NT2/D1 (cell line): ENCODE measurements at regions not wholly inside any gene's neighbourhood (a gene's known extent, or its start where the extent isn't known, plus 50 kb on each side); places are given as distances from the start of the nearest gene placed in this dataset.
A peak's percentile ranks its signal among the peaks of the same experiment; 100 is the strongest.
"Not testable (repeated sequence)": the region's sequence is repeated elsewhere in the genome, so short reads cannot be mapped to it uniquely, and the experiment has no call there.

ENCODE experiments used
- DNase-seq: peaks from one replicate; pipeline ENCODE4 v3.0.0-alpha.2; 2011; ENCODE audit warnings: low read depth, low spot score
- H3K27me3 ChIP-seq: 2 replicates; pipeline ENCODE4 v1.6.0; 2011; ENCODE audit warnings: mild to moderate bottlenecking; ENCODE audit not compliant: insufficient read length, insufficient read depth
- H3K36me3 ChIP-seq: 2 replicates; pipeline ENCODE4 v1.6.1; 2011; ENCODE audit warnings: mild to moderate bottlenecking, low read length, mixed read lengths; ENCODE audit not compliant: insufficient read depth, insufficient read length
- H3K4me1 ChIP-seq: 2 replicates; pipeline ENCODE4 v1.5.1; 2011; ENCODE audit not compliant: insufficient read depth, insufficient read length
- H3K4me3 ChIP-seq: 2 replicates; pipeline ENCODE4 v1.5.1; 2011; ENCODE audit warnings: low read depth; ENCODE audit not compliant: insufficient read length
- H3K9ac ChIP-seq: 2 replicates; pipeline ENCODE4 v1.6.0; 2011; ENCODE audit warnings: low read depth; ENCODE audit not compliant: insufficient read length
- H3K9me3 ChIP-seq: 2 replicates; pipeline ENCODE4 v1.5.1; 2011; ENCODE audit warnings: mild to moderate bottlenecking, low read length; ENCODE audit not compliant: insufficient read depth
- SUZ12 ChIP-seq: IDR thresholded peaks from 2 replicates; pipeline ENCODE4 v1.6.1; 2011; ENCODE audit not compliant: insufficient read length, insufficient read depth; ENCODE audit errors: extremely low read depth
- YY1 ChIP-seq: IDR thresholded peaks from 2 replicates; pipeline ENCODE4 v1.6.1; 2011; ENCODE audit not compliant: insufficient read length, insufficient read depth
- ZNF274 ChIP-seq: IDR thresholded peaks from 2 replicates; pipeline ENCODE4 v1.6.1; 2011; ENCODE audit warnings: mild to moderate bottlenecking, low read depth, low read length

DNA sequence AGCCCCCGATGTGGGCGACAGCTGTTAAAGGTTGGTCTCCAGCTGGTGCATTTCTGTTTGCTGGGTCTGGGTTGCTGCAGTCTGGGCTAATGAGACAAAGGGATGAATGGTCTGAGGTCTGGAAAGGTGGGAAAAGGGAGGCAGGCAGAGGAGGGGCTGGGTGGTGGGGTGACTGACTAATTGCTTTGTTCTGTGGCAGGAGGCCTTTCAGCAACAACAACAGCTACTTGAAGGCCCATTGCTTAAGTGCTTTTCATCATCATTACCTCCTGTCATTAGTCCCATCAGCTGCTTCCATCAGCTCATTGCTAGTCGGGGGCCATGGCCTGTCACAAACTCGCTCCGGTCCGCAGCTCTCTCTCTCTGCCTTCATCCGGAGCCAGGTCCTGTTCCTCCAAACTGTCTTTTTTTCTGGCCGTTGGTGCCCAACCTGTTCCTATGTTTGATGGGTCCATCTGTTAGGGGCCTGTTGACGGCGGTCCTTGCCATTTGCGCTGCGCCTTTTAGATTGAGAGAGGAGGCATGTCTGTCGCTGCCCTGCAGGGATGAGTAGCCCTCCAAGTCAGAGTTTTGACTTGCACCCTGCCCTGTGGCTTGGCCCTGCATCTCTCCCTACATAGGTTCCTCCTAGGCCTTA is 105.6 kb upstream of the PLXNA2 start:
- Histone ChIP-seq H3K36me3 (no peaks in the 10 kb centered on the region), H3K9me3 (no peaks in the 10 kb centered on the region), H3K9ac (no peak overlapping the region), H3K4me3 (no peak overlapping the region), H3K4me1 (peaks cover 5% of the 10 kb centered on the region), H3K27me3 (peaks cover 24% of the 10 kb centered on the region)
- TF ChIP-seq ZNF274: no peak
- TF ChIP-seq SUZ12: no peak
- TF ChIP-seq YY1: no peak
- DNase-seq: peak; percentile 78

DNA sequence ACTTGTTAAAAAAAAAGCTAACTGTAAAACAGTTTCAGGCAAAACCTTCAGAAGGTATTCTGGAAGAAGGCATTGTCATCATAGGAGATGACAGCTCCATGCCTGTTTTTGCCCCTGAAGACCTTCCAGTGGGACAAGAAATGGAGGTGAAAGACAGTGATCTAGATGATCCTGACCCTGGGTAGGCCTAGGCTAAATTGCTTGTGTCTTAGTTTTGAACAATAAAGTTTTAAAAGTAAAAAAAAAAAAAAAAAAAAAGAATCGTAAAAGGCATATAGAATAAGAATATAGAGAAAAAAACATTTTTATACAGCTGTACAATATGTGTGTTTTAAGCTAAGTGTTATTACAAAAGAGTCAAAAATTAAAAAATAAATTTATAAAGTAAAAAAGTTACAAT is 106.6 kb upstream of the PLXNA2 start:
- peaks cover 5% of the 10 kb centered on the region for H3K4me1 ChIP-seq
- no peaks in the 10 kb centered on the region for H3K36me3 ChIP-seq
- H3K27me3 ChIP-seq: peaks cover 24% of the 10 kb centered on the region
- H3K9ac ChIP-seq: no peak overlapping the region
- no peak for DNase-seq
- H3K9me3 ChIP-seq: no peaks in the 10 kb centered on the region
- TF ChIP-seq YY1 (no peak), SUZ12 (no peak), ZNF274 (no peak)
- H3K4me3 ChIP-seq: no peak overlapping the region

DNA sequence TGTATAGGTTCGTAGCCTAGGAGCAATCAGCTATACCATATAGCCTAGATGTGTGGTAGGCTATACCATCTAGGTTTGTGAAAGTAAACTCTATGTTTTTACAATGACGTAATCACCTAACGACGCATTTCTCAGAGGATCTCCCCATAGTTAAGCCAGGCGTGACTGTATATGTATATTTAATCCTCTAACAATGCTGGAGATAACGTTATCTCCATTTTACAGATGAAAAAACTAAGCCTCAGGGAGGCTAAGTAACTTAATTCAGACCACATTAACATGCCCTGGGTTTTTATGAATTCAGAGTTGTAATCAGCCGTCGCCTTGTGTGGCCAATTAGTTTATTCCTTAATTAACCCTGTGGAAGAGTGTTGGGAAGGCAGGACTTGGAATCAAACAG is 107.7 kb upstream of the PLXNA2 start:
- TF ChIP-seq ZNF274 (no peak), SUZ12 (no peak), YY1 (no peak)
- Histone ChIP-seq H3K9me3 (no peaks in the 10 kb centered on the region), H3K27me3 (peaks cover 24% of the 10 kb centered on the region), H3K4me3 (no peak overlapping the region), H3K4me1 (peaks cover 5% of the 10 kb centered on the region), H3K9ac (no peak overlapping the region), H3K36me3 (no peaks in the 10 kb centered on the region)
- no peak for DNase-seq

DNA sequence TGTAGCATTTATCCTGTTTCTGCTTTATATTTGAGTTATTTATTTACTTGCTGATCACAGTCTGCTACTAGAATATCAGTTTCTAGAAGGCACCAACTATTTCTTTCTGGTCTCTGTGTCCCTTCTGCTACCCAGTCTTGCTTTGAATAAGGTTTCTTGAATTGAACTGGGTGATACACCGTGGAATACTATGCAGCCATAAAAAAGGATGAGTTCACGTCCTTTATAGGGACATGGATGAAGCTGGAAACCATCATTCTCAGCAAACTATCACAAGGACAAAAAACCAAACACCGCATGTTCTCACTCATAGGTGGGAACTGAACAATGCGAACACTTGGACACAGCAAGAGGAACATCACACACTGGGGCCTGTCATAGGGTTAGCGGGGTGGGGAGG is 109.6 kb upstream of the PLXNA2 start:
- not testable (repeated sequence) for H3K36me3 ChIP-seq, DNase-seq, H3K9ac ChIP-seq, H3K9me3 ChIP-seq, H3K27me3 ChIP-seq, H3K4me1 ChIP-seq, H3K4me3 ChIP-seq

DNA sequence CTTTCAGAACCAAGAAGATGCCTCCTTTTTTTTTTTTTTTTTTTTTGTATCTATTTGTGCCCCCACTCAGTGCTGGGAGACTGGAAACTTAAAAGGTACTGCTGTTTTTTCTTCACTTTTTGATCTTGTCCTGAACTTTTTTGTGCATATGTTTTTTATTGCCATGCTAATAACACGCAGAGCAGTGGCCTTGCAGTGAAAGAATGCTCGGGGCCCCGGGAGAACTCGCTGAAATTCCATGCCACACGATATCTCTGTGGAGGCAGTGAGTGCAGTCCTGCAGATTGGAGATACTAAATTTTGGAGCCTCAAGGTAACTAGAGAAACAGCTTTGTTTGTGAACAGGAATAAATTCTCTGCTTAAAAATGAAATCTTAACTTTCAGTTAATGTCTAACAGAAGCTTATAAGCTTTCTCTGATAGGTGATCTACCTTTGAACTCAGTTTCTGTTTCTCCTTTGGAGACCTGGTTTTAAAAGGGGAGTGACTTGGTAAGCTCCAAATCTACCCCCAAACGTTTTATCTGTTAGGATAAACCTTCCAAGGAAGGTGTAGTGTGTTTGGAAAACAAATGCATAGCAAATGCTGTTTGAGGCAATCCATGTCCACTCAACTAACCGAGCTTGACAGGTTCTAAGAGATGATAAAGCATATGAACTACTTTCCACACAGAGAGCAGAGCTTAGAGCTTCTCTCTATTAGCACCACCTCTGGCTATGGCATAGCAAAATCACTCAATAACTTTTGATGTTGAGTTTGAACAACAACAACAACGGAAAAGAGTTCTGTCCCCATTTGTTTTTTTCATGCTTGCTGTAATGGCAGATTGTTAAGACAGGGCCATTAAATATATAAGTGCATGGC is 113.7 kb upstream of the PLXNA2 start:
- TF ChIP-seq SUZ12 (no peak), YY1 (no peak), ZNF274 (no peak)
- Histone ChIP-seq H3K4me3 (no peak overlapping the region), H3K4me1 (no peaks in the 10 kb centered on the region), H3K27me3 (no peaks in the 10 kb centered on the region), H3K36me3 (no peaks in the 10 kb centered on the region), H3K9ac (no peak overlapping the region), H3K9me3 (no peaks in the 10 kb centered on the region)
- no peak for DNase-seq

DNA sequence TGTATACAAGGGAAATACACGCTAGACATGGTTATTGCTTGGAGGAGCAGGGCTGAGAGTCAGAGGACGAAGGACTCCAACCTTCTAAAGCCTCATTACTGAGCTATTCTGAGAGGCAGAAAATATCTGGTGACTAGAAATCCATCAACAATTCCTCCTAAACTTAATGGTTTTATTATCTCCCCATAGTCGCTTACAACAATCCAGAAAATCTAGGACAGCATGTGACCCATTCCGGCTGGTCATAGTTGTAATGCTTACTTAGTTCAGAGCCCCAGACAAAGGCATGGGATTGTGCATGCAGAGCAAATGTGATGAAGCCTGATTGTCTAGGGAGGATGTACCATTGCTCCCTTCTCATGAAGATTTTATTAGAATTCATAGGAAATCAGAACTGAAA is 114.5 kb upstream of the PLXNA2 start:
- H3K27me3 ChIP-seq: no peaks in the 10 kb centered on the region
- TF ChIP-seq SUZ12 (no peak), ZNF274 (no peak)
- no peaks in the 10 kb centered on the region for H3K4me1 ChIP-seq
- H3K9ac ChIP-seq: no peak overlapping the region
- no peaks in the 10 kb centered on the region for H3K36me3 ChIP-seq
- no peak overlapping the region for H3K4me3 ChIP-seq
- H3K9me3 ChIP-seq: no peaks in the 10 kb centered on the region
- DNase-seq: no peak

DNA sequence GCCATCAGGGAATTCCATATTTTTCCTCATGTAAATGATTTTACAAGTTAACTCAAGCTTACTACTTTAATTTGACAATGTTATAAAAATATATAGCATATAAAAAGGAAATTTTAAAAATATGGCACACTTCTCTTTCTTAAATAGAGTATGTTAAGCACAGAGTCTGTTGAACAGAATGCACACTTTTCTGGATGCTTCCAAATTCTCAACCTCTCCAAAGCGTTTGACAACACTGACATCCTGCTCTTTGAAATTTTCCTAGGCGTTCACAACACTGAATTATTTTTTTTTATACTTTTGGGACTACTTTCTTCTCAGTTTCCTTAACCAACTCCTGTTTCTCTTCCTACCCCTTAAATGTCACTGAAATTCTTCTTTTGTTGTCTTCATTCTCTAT is 117.8 kb upstream of the PLXNA2 start:
- H3K9ac ChIP-seq: no peak overlapping the region
- DNase-seq: no peak
- no peaks in the 10 kb centered on the region for H3K4me1 ChIP-seq
- no peaks in the 10 kb centered on the region for H3K27me3 ChIP-seq
- no peaks in the 10 kb centered on the region for H3K36me3 ChIP-seq
- TF ChIP-seq SUZ12 (no peak), ZNF274 (no peak), YY1 (no peak)
- H3K4me3 ChIP-seq: no peak overlapping the region
- peaks cover 12% of the 10 kb centered on the region; the same call in 1 of the 2 replicates for H3K9me3 ChIP-seq
